ENCODE measurements at regions not wholly inside any gene's neighbourhood (a gene's known extent, or its start where the extent isn't known, plus 50 kb on each side); places are given as distances from the start of the nearest gene placed in this dataset.

GRCh38 chr7:130881799-130882141 is 147.8 kb upstream of the KLF14 start:
- DNase-seq = no peak
- Histone ChIP-seq H3K9me3 (no peaks in the 10 kb centered on the region), H3K27ac (peak overlapping the region; percentile 100), H3K4me3 (replicated peaks in 1 of 3) (no peak overlapping the region), H3K27me3 (no peaks in the 10 kb centered on the region), H3K36me3 (peaks cover 23 to 24% of the 10 kb centered on the region in 2 donors), H3K4me1 (peaks cover 56 to 75% of the 10 kb centered on the region in 2 donors)
- TF ChIP-seq CTCF (IDR thresholded peaks at IDR 0.05) = no peak
- no peak for TF ChIP-seq POLR2A (IDR thresholded peaks at IDR 0.05)
- intact Hi-C loops (cut with DNase I) = no loop called here
- 92 to 98% methylated on average over 5 of the region's 5 CpGs for WGBS, 2 donors

GRCh38 chr7:130882396-130882795 is 148.4 kb upstream of the KLF14 start:
- Histone ChIP-seq H3K4me3 (replicated peaks in 1 of 3) (no peak overlapping the region), H3K27ac (peak overlapping the region; percentile 100), H3K4me1 (peaks cover 62 to 80% of the 10 kb centered on the region in 2 donors), H3K27me3 (no peaks in the 10 kb centered on the region), H3K36me3 (peaks cover 19 to 20% of the 10 kb centered on the region in 2 donors), H3K9me3 (no peaks in the 10 kb centered on the region)
- 68 to 69% methylated on average over 2 of the region's 2 CpGs for WGBS, 2 donors
- TF ChIP-seq CTCF (IDR thresholded peaks at IDR 0.05) (no peak), POLR2A (IDR thresholded peaks at IDR 0.05) (peak in 1 of 2 donors; percentile 9)
- peak in 1 of 2 donors; percentile 62 for DNase-seq
- intact Hi-C loops (cut with DNase I) = no loop called here

- WGBS, 2 donors = 96% methylated on average over 6 of the region's 6 CpGs
- no peak for DNase-seq
- Histone ChIP-seq H3K36me3 (peaks cover 13 to 19% of the 10 kb centered on the region in 2 donors), H3K9me3 (no peaks in the 10 kb centered on the region), H3K27ac (peak overlapping the region; percentile 100), H3K4me3 (replicated peaks in 1 of 3) (no peak overlapping the region), H3K27me3 (no peaks in the 10 kb centered on the region), H3K4me1 (peaks cover 75 to 91% of the 10 kb centered on the region in 2 donors)
- TF ChIP-seq CTCF (IDR thresholded peaks at IDR 0.05) (no peak), POLR2A (IDR thresholded peaks at IDR 0.05) (no peak)
- intact Hi-C loops (cut with DNase I) = no loop called here
Observed at GRCh38 chr7:130883928-130884327, 149.9 kb upstream of the KLF14 start.

GRCh38 chr7:130884437-130885417 is 150.7 kb upstream of the KLF14 start:
- DNase-seq = peak in 1 of 2 donors; percentile 26
- Histone ChIP-seq H3K27ac (peak overlapping the region; percentile 100), H3K9me3 (no peaks in the 10 kb centered on the region), H3K4me1 (peaks cover 75 to 90% of the 10 kb centered on the region in 2 donors), H3K27me3 (no peaks in the 10 kb centered on the region), H3K36me3 (peaks cover 16 to 19% of the 10 kb centered on the region in 2 donors), H3K4me3 (replicated peaks in 1 of 3) (no peak overlapping the region)
- 71 to 75% methylated on average over 21 of the region's 21 CpGs for WGBS, 2 donors
- TF ChIP-seq POLR2A (IDR thresholded peaks at IDR 0.05) (no peak), CTCF (IDR thresholded peaks at IDR 0.05) (no peak)
- intact Hi-C loops (cut with DNase I) = no loop called here
